Fibroblast of peridontal ligament (primary cell): ENCODE measurements at regions not wholly inside any gene's neighbourhood (a gene's known extent, or its start where the extent isn't known, plus 50 kb on each side); places are given as distances from the start of the nearest gene placed in this dataset.

ENCODE experiments used
- DNase-seq: peaks from one replicate; pipeline ENCODE4 v3.0.0-alpha.2; 2010; ENCODE audit errors: extremely low read depth

- DNase-seq = no peak
These were observed 888.9 kb upstream of the GHITM start for GRCh38 chr10:83250396-83250795.

DNA sequence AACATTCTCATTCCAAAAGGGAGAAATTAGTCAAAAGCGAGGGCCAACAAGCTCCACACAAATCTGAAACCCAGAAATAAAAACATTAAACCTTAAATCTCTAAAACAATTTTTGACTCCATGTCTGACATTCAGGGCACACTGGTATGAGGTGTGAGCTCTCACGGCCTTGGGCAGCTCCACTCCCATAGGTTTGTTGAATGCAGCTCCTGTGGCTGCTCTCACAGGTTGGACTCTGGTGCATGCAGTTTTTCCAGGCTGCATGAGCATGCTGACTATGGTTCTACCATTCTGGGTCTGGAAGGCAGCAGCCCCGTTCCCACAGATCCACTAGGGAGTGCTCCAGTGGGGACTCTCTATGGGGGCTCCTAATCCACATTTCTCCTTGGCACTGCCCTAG lies 887.1 kb upstream of the GHITM start:
- DNase-seq = no peak

DNA sequence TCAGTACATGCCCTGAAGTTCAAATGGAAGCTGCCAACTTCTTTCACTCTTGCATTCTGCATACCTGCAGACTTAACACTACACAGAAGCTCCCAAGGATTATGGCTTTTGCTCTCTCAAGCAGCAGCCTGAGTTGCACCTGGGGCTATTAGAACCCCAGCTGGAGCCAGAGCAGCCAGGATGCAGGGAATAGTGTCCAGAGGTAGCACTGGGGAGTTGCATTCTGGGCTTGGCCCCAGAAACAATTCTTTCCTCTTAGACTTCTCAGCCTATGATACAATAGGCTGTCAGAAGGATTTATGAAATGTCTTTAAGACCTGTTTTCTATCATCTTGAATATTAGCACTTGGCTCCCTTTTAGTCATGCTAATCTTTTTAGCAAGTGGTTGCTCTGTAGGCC lies 886.7 kb upstream of the GHITM start:
- DNase-seq = no peak

DNA sequence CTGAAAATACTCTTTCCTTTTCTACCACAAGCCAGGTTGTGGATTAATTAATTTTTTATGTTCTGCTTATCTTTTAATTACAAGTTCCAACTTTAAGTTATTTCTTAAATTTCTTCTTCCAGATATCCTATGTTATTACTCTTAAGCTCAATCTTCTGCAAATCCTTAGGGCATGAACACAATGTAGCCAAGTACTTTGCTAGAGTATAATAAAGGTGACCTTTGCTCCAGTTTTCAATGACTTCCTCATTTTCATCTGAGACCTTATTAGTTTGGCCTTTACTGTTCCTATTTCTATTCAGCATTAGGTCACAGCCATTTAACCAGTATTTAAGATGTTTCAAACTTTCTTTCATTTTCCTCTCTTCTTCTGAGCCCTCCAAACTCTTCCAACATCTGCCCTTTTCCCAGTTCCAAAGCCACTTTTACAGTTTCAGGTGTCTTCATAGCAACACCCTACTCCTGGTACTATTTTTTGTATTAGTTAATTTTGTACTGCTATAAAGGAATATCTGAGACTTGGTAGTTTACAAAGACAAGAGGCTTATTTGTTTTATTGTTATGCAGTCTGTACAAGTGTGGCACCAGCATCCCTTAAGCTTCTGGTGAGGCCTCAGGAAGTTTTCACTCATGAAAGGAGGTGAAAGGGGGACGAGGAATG lies 886.2 kb upstream of the GHITM start:
- no peak for DNase-seq

GRCh38 chr10:83254698-83255097 lies 884.6 kb upstream of the GHITM start:
- no peak for DNase-seq

- DNase-seq = no peak
These were observed 876.9 kb upstream of the GHITM start for GRCh38 chr10:83262434-83262833.

DNA sequence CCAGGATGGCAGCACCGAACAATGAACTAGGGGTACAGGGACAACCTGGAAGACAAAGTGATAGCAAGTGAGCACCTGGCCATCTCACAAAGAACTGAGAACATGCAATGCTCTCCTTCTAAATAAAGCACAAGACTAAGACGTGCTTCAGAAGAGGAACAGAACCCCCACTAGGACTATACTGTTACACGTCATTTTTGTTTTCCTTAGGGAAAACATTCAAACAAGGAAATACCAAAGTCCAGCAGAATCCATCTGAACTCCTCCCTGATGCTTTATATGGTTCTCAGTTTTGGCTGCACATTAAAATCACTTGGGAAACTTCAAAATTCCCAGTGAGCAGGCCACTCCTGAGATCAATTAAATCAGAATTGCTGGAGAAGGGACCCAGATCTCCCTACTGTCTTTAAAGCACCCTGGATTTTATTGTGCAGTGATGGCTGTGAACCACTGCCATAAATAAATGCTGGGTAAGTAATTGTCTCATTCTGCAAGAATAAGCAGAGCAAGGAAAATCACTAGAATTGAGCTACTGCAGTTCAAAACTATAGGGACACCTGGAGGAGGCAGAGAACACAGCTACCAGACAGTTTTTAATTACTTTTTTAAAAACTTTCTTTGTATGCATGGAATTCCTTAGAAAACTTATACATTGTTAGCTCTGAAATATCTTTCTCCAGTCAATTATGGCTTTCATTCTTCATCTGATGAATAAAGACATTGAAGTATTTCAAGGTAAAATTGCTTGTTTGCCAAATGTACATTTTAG lies 866.5 kb upstream of the GHITM start:
- DNase-seq = peak; percentile 22

DNA sequence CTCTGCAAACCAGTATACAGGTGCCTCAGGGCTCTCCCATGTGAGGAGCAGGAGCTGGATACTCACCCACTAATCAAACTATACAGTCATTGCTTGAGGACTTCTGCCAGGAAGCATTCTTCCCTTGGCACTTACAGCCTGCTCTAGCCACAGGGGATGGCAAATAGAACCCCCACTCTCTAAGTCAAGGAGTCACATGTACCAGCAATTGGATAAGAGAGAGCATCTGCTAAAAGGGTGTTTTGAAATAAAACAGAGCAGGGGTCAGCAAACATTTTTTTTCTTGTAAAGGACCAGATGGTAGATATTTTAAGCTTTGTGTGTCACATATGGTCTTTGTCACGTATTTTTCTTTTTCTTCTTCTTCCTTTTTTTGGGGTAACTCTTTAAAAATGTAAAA lies 865.2 kb upstream of the GHITM start:
- DNase-seq = peak; percentile 3

DNA sequence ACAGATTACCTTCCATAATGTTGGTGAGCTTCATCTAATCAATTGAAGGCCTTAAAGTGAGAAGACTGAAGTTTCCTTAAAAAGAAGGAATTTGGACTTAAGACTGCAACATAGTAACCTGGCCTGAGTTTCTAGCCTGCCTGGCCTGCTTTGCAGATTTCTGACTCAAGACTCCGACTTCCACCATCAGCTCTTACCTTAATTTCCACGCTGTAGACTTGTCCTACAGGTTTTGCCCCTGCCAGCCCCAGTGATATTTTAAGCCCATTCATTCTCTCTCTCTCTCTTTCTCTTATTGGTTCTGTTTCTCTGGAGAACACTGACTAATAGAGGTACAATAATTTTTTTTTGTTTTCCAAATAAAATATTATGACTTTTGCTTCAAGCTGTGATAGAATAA lies 862.3 kb upstream of the GHITM start:
- DNase-seq = no peak

DNA sequence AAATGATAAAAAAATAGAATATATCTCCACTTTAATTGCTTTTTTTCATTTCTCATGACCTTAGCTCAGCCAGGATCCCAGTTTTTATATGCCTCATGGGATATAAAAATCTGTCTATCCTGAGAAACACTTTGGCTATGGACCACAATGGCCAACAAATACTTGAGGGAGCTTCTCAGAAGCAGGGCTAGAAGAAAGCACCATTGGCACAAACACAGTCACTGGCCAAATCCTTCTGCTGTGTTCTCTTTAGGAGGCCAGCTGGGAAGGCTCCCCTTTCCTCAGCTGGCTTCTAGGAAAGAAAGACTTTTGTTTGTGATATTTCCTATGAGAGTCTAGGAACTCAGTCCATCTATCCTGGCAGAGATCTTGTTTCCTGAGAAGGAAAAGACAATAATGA lies 856.2 kb upstream of the GHITM start:
- DNase-seq = no peak

GRCh38 chr10:83287374-83287773 lies 851.9 kb upstream of the GHITM start:
- DNase-seq = no peak

GRCh38 chr10:83289373-83289772 lies 849.9 kb upstream of the GHITM start:
- DNase-seq = no peak

DNA sequence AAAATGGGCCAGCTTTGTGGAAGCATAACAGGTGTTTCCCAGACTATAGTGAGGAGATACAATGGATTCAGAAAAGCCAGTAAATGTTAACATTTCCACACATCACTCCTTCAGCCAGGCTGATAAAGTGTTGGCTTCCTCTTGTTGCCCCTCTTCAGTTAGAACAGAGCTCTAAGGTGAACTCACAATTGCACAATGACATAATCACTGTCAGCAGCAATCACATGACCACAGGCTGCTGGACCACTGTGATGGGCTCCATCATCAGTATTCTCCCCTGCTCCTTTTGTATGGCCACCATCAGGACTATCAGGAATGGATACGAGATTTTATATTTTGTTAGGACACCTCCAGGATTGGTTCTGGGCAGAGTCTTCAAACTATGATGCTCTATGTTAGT lies 849.4 kb upstream of the GHITM start:
- DNase-seq = no peak

DNA sequence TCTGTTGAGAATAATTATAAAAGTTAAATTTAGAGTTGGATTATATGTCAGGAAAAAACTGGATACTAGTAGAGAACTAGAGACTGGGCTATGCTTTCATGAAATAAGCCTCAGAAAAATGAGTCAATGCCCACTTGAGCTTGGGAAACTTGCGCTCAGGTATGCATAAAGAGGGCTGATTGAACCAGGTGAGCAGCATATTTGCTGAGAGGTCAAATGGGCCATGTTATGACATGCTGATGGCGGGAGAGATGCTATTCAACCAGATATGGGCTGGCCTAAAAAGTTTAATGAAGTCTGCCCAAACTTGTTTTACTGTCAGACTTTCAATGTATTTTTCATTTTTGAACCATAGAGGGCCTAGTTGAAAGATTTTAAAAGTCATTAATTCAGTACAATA lies 837.6 kb upstream of the GHITM start:
- DNase-seq = no peak

GRCh38 chr10:83302623-83303022 lies 836.7 kb upstream of the GHITM start:
- DNase-seq = no peak

DNA sequence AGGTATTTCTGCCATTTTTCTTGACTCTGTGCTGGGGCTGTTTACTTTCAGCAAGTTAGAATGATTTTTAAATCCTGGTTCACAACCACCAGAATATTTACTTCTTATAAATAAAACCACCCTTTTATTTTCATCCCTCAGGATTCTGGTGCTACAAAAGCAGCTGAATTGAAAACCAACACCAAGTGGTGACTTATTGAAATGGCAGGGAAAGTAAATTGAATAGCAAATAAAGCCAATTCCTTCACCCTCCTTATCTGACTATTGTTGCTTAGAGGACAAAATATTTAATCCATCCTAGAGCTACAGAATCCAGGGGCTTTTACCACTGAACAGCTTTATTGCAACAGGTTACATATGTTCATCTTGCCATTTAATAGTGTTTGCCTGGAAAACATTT lies 828.6 kb upstream of the GHITM start:
- DNase-seq = no peak

- no peak for DNase-seq
These were observed 826.7 kb upstream of the GHITM start for GRCh38 chr10:83312570-83312969.

- DNase-seq = no peak
These were observed 806.6 kb upstream of the GHITM start for GRCh38 chr10:83332690-83333089.

GRCh38 chr10:83333566-83333965 lies 805.7 kb upstream of the GHITM start:
- no peak for DNase-seq

GRCh38 chr10:83343676-83344075 lies 795.6 kb upstream of the GHITM start:
- no peak for DNase-seq

DNA sequence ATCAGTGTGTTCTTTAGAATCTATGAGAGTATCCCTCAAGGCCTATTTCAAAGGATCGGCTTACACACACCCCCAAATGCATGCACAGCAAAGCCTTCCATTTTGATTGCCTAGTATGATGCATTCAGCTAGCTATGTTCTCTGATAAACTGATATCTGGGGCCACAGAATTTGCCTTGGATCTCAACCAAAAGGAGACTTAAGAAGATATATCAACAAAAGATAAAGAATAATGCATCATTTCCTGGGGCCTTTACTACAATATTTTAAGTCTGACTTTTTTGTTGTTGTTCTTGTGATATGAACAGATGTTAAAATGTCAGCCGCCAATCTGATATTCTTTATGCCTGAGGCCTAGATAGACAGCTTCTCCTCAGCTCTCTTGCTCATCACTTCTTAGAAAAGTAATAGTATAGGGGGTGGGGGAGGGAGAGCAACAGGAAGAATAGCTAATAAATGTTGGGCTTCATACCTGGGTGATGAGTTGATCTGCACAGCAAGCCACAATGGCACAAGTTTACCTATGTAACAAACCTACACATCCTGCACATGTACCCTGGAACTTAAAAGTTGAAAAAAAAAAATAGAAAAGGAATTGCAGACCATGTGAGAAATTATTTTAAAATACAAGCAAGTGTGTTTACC lies 792.9 kb upstream of the GHITM start:
- no peak for DNase-seq

- no peak for DNase-seq
These were observed 786.7 kb upstream of the GHITM start for GRCh38 chr10:83352588-83352987.

DNA sequence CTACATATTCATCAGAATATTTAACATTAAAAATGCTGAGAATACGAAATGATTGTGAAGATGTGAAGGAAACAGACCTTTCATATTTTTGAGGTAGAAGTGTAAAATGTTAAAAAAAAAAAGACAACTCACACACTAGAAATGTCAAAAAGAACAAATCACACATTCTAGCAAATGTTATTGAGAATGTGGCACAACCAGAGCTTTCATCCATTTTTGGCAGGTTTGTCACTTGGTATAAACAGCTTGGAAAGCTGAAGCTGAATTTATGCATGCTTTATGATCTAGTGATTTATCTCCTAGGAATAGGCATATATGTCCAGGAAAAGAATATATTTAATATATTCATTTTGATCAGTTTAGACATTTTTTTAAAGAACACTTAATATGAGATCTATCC lies 784.9 kb upstream of the GHITM start:
- no peak for DNase-seq
